Vagina (tissue), 2 donors: ENCODE measurements at regions not wholly inside any gene's neighbourhood (a gene's known extent, or its start where the extent isn't known, plus 50 kb on each side); places are given as distances from the start of the nearest gene placed in this dataset.

ENCODE experiments used
- POLR2A ChIP-seq, 2 donors: fragments of 450-650 bp; IDR thresholded peaks; one replicate each; pipeline ENCODE4 v1.6.1; 2017; ENCODE audit warnings: antibody characterized with exemption in 2 of 2, mild to moderate bottlenecking in 2 of 2, moderate library complexity in 2 of 2
- POLR2AphosphoS5 ChIP-seq, 2 donors: sonication (generic); formaldehyde crosslinking; IDR thresholded peaks; one replicate each; pipeline ENCODE4 v1.9.0; 2017; ENCODE audit warnings: antibody characterized with exemption in 2 of 2, mild to moderate bottlenecking in 2 of 2, low read depth in 1 of 2; ENCODE audit not compliant: insufficient read depth in 1 of 2
- TF ChIP-seq, protein P1 (sequence below), 3 experiments: fragments of 450-650 bp in 2 of 3; fragments of 200-600 bp in 1 of 3; sonication (generic) in 1 of 3; IDR thresholded peaks; one replicate each; pipeline ENCODE4 v1.5.1; 2017 to 2019; ENCODE audit warnings: antibody characterized with exemption in 3 of 3, mild to moderate bottlenecking in 2 of 3, moderate library complexity in 2 of 3

DNA sequence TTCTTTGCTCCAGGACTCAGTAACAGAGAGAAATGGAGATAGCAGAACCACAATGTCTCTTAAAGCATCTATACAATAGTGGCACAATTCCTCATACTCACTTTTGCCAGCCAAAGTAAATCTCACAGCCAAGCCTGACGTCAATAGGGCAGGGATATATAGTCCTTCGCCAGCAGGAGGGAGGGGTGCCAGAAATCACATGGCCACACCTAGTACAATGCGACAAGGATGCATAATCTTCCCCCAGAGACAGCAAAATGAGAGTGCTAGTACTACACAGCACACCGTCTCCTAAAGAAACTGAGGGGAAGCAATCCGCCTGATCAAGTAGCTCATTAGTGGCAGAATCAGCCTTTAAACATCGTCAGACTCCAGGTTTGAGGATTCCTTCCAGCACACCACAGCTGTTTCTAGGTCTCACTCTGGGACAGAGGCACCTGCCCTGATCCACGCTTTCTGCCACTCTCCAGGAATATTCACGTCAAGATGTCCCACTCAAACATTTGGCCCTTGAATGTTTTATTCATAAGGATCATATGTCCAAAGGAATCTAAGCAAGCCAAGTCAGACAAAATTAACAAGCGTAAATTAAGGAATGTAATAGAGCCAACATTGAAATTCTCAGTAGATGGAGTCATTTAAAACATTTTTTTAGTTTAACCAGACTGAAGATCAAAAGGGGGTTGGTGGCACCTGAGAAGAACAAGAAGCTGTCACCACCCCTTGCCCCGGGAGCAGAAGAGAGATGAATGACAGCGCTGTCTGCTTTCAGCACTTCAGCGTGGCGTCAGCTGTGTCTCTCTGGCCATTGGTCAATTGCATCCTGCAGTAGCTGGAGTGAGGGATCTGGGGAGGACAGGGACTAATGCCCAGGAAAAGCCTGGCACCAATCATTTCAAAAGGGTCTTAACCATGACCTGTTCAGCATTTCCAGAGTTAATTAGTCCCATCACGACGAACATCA lies 63.5 kb upstream of the SERP2 start:
- TF ChIP-seq, protein P1, sequence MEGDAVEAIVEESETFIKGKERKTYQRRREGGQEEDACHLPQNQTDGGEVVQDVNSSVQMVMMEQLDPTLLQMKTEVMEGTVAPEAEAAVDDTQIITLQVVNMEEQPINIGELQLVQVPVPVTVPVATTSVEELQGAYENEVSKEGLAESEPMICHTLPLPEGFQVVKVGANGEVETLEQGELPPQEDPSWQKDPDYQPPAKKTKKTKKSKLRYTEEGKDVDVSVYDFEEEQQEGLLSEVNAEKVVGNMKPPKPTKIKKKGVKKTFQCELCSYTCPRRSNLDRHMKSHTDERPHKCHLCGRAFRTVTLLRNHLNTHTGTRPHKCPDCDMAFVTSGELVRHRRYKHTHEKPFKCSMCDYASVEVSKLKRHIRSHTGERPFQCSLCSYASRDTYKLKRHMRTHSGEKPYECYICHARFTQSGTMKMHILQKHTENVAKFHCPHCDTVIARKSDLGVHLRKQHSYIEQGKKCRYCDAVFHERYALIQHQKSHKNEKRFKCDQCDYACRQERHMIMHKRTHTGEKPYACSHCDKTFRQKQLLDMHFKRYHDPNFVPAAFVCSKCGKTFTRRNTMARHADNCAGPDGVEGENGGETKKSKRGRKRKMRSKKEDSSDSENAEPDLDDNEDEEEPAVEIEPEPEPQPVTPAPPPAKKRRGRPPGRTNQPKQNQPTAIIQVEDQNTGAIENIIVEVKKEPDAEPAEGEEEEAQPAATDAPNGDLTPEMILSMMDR (IDR thresholded peaks at IDR 0.05), result no peak
- TF ChIP-seq POLR2A (IDR thresholded peaks at IDR 0.05) (no peak), POLR2AphosphoS5 (IDR thresholded peaks at IDR 0.05; ENCODE audit: insufficient read depth in 1 of 2, low read depth in 1 of 2) (peak in 1 of 2 donors; percentile 39)
